ENCODE measurements at regions not wholly inside any gene's neighbourhood (a gene's known extent, or its start where the extent isn't known, plus 50 kb on each side); places are given as distances from the start of the nearest gene placed in this dataset.

DNA sequence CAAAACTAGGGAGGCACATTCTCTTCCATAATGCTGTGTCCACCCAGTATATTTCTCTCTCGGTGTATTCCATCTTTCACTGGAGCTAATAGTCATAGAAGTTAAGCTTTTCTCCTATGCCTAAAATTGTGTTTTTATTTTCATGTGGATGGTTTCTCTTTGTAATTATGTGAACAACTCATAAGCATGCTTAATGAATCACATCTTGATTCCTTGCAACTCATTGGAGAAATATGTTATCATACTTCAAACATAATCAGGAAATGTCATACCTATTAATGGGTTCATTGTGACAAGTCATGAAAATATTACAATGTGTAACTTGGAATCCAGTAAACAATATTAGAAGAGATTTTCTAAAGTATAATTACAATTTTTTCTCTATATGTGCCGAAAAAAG, 186.3 kb downstream of the SLC7A11 start:
- TF ChIP-seq POLR2AphosphoS5 (IDR thresholded peaks at IDR 0.05) (no peak), CTCF (IDR thresholded peaks at IDR 0.05) (no peak), POLR2A (IDR thresholded peaks at IDR 0.05) (no peak)
